T1000 (cell line): ENCODE measurements at regions not wholly inside any gene's neighbourhood (a gene's known extent, or its start where the extent isn't known, plus 50 kb on each side); places are given as distances from the start of the nearest gene placed in this dataset.
A peak's percentile ranks its signal among the peaks of the same experiment; 100 is the strongest.
"Not testable (repeated sequence)": the region's sequence is repeated elsewhere in the genome, so short reads cannot be mapped to it uniquely, and the experiment has no call there.

Experiments
- DNase-seq: peaks from one replicate; lab custom pipeline; 2025; ENCODE audit warnings: mixed read lengths; lab: John Stamatoyannopoulos, UW

GRCh38 chr7:26958834-26959233 lies 94.4 kb upstream of the SKAP2 start:
- DNase-seq, result peak; percentile 35

- DNase-seq, result no peak
These were observed 91.1 kb upstream of the SKAP2 start for GRCh38 chr7:26955516-26955915.

GRCh38 chr7:26954951-26955350 lies 90.6 kb upstream of the SKAP2 start:
- no peak for DNase-seq

- no peak for DNase-seq
These were observed 87.1 kb upstream of the SKAP2 start for GRCh38 chr7:26951407-26951950.

DNA sequence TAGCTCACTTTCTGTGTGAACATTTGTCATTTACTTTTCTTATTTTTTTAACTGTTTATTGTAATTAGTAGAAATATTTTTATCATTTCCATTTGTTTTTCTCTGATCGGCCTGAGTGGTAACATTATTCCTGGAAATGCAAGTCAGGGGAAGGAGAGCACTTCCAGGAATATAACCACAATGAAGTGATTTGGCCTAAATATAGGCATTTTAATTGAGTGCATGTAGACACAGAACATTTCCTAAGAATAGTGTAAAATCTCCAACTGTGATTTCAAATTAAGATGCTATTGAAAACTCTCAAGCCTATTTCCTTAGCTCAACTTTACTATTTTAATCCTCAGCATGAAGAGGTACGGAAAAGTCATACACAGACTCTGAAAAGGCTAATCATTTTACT lies 86.5 kb upstream of the SKAP2 start:
- DNase-seq, result no peak

DNA sequence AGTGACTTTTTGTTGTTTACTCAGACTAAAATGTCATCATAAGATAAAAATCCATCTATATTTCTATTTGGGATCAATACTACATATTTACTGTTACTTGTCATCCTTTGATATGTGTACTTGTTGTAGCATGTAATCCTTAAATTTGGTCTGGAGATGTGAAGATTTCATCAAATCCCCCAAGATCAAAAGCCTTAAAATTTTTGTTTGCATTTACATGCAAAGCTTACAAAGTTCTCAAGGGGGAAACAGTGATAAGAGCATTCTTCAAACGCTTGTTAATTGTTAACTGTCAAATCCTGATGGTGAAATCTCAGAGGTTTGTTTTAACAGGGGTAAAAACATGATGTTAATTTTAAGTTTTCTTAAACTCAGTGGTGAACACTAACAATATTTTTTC lies 84.9 kb upstream of the SKAP2 start:
- no peak for DNase-seq

DNA sequence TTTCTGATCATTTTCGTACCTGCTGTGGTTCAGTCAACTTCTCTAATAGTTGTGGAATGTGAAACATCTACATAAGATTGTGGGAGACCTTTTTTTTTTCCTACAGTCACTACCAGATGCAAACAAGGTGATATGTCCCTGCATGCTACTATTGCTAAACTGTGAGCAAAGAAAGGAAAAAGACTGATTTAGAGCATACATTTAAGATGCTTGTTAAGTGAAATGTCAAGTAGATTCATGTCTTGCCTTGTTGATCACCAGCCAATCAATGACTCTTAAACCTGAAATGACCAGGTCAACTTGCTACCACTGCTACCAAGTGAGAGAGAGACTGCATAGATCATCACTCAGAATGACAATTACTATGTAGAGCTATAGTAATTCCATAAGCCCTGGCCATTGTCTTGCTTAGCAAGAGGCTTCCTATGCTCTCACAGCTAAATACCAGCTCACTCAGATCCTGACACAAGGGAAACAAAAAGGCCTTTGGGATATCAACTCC lies 84.3 kb upstream of the SKAP2 start:
- no peak for DNase-seq

GRCh38 chr7:26944501-26945358 lies 80.3 kb upstream of the SKAP2 start:
- no peak for DNase-seq

DNA sequence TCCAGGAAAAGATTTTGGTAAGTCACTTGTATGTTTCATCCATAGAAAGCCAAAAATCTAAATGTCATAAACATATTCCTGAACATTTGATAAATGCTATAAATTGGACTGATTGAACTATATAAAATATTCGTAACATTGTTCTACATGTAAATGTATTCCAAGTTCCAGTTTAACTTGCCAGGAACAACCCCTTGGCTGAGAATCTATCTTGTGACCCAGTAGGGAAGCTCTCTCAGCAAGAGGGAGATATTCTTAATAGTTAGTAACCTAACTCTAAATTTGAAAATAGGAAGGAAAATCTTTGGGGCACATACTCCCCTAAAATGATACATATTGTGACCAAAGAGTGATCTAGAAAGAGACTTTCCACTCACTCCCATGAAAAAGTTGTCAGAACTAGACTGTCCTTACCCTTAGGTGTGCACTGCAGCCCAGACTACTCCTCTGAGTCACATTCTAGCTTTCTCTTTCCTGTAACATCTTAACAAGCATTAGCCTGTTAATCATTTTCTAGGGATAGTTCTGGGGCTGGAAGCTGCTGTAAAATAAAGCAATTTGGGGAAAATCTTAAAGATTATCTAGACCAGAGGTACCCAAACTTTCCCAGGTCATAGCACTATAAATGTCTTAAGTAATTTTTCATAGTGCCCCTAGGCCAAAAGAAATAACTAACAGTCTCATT lies 73.7 kb upstream of the SKAP2 start:
- DNase-seq, result no peak

- no peak for DNase-seq
These were observed 72.9 kb upstream of the SKAP2 start for GRCh38 chr7:26937306-26937705.

- not testable (repeated sequence) for DNase-seq
These were observed 68.2 kb upstream of the SKAP2 start for GRCh38 chr7:26932616-26933015.

- DNase-seq, result no peak
These were observed 66.5 kb upstream of the SKAP2 start for GRCh38 chr7:26930845-26931244.

DNA sequence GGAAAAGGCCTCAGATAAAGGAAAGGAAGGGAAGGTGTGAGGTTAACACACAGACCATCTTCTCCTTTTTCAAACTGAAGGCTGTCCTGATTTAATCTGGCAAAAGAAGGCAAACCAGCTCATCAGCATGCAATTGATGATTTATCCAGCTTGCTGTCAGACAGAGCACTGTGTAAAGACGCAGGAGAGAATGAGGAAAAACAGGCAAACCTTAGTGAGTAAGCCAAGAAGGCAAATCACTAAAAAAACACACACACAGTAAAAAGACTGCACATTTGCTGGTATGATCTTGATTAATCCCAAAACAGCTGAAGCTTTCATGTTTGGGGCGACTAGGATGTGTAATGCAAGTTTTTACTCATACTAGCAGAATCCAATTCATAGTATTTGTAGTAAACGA lies 65.8 kb upstream of the SKAP2 start:
- no peak for DNase-seq

GRCh38 chr7:26928703-26929347 lies 64.4 kb upstream of the SKAP2 start:
- DNase-seq, result no peak

DNA sequence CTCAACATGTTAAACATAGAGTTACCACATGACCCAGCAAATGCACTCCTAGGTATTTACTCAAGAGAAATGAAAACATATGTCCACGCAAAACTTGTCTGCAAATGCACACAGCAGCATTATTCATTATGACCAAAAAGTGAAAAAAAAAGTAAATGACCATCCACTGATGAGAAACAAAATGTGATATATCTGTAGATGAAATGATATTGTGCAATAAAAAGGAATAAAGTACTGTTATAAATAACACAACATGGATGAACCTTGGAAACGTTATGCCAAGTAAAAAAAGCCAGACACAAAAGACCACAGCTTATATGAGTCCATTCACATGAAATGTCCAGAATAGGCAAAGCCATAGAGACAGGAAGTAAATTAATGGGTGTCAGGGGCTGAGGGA lies 61.4 kb upstream of the SKAP2 start:
- no peak for DNase-seq

GRCh38 chr7:26924149-26924767 lies 59.9 kb upstream of the SKAP2 start:
- no peak for DNase-seq

- no peak for DNase-seq
These were observed 55.6 kb upstream of the SKAP2 start for GRCh38 chr7:26919906-26920493.

- no peak for DNase-seq
These were observed 53.9 kb upstream of the SKAP2 start for GRCh38 chr7:26918241-26918640.

DNA sequence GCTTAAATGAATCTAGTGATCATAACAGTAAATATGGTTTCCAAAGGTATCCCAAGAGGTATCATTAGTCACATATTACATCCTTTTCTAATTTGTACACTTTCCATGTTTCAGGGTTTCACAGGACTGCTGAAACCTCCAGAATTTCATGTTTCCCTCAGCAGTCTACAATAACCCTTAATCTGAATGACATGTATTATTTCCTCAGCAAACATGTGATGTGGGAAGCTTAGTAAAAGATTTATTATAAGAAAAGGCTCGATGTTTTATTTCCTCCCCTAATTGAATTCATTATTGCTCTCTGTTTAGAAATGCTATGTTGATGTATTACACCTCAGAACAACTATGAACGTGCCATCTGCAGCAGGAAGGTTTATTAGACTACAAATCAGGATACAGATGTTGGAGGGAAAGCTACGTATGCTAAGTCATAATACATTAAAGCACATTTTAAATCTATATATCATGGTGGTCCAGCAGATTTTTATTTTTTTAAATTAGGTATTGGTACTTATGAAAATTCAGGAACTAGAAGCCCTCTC lies 52.5 kb upstream of the SKAP2 start:
- DNase-seq, result no peak

GRCh38 chr7:26916336-26916735 lies 51.9 kb upstream of the SKAP2 start:
- no peak for DNase-seq
